Smooth muscle cell (in vitro differentiated cells): ENCODE measurements at regions not wholly inside any gene's neighbourhood (a gene's known extent, or its start where the extent isn't known, plus 50 kb on each side); places are given as distances from the start of the nearest gene placed in this dataset.

Experiments used
- DNase-seq: peaks from one replicate; lab custom pipeline; 2025; ENCODE audit not compliant: unreplicated experiment; lab: John Stamatoyannopoulos, UW
- H2AFZ ChIP-seq: fragments of 200-600 bp; sonication (generic); 2 replicates; pipeline ENCODE4 v1.6.0; 2016; ENCODE audit warnings: antibody characterized with exemption, low read depth, mild to moderate bottlenecking
- H3F3A ChIP-seq: fragments of 200-600 bp; sonication (generic); 2 replicates; pipeline ENCODE4 v1.6.0; 2017; ENCODE audit warnings: antibody characterized with exemption, low read depth
- H3K27ac ChIP-seq: fragments of 200-600 bp; sonication (generic); 2 replicates; pipeline ENCODE4 v1.5.1; 2016; ENCODE audit warnings: low read depth, mild to moderate bottlenecking
- H3K27me3 ChIP-seq: fragments of 200-600 bp; sonication (generic); 2 replicates; pipeline ENCODE4 v1.6.1; 2016; ENCODE audit warnings: low read depth, mild to moderate bottlenecking
- H3K36me3 ChIP-seq: fragments of 200-600 bp; sonication (generic); 2 replicates; pipeline ENCODE4 v1.5.1; 2016; ENCODE audit warnings: low read depth
- H3K4me1 ChIP-seq: fragments of 200-600 bp; sonication (generic); 2 replicates; pipeline ENCODE4 v1.5.1; 2016; ENCODE audit warnings: low read depth
- H3K4me2 ChIP-seq: fragments of 200-600 bp; sonication (generic); 2 replicates; pipeline ENCODE4 v1.6.0; 2016; ENCODE audit warnings: mild to moderate bottlenecking
- H3K4me3 ChIP-seq: fragments of 200-600 bp; sonication (generic); 2 replicates; pipeline ENCODE4 v1.5.1; 2016; ENCODE audit warnings: mild to moderate bottlenecking
- H3K79me2 ChIP-seq: fragments of 200-600 bp; sonication (generic); 2 replicates; pipeline ENCODE4 v1.6.0; 2016; ENCODE audit warnings: low read depth, mild to moderate bottlenecking
- H3K9ac ChIP-seq: fragments of 200-600 bp; sonication (generic); 2 replicates; pipeline ENCODE4 v1.6.0; 2016; ENCODE audit warnings: low read depth
- H3K9me3 ChIP-seq: fragments of 200-600 bp; sonication (generic); replicated peaks from 2 replicates; pipeline ENCODE4 v1.5.1; 2016; ENCODE audit warnings: low read depth
- H4K20me1 ChIP-seq: fragments of 200-600 bp; sonication (generic); 2 replicates; pipeline ENCODE4 v1.6.0; 2016; ENCODE audit warnings: low read depth
- CTCF ChIP-seq: fragments of 200-600 bp; sonication (generic); IDR thresholded peaks from 2 replicates; pipeline ENCODE4 v1.5.1; 2017; ENCODE audit warnings: borderline replicate concordance, mild to moderate bottlenecking, antibody characterized with exemption; ENCODE audit not compliant: insufficient read depth, poor library complexity, severe bottlenecking
- WGBS: methylation state at CpG from one replicate; pipeline ENCODE4 v1.1.7; 2016; ENCODE audit warnings: low lambda C conversion rate; 5-methylcytosine and 5-hydroxymethylcytosine counted together

- Histone ChIP-seq H3K4me2 (no peak overlapping the region), H3K36me3 (no peaks in the 10 kb centered on the region), H3K9me3 (no peaks in the 10 kb centered on the region), H2AFZ (no peak overlapping the region), H3K79me2 (no peaks in the 10 kb centered on the region), H3F3A (no peaks in the 10 kb centered on the region), H3K27me3 (no peaks in the 10 kb centered on the region), H3K4me1 (peaks cover 16% of the 10 kb centered on the region), H3K9ac (no peak overlapping the region), H4K20me1 (no peaks in the 10 kb centered on the region), H3K27ac (no peak overlapping the region), H3K4me3 (no peak overlapping the region)
- no peak for DNase-seq
- no peak for TF ChIP-seq CTCF
- WGBS = 82% methylated on average over 13 of the region's 13 CpGs
Measured at GRCh38 chr13:106906426-106906996, 338.6 kb upstream of the ARGLU1 start.

- Histone ChIP-seq H3K27me3 (no peaks in the 10 kb centered on the region), H3K4me1 (peaks cover 16% of the 10 kb centered on the region), H3K9ac (no peak overlapping the region), H3K36me3 (no peaks in the 10 kb centered on the region), H3K27ac (no peak overlapping the region), H3K79me2 (no peaks in the 10 kb centered on the region), H3K4me2 (no peak overlapping the region), H3F3A (no peaks in the 10 kb centered on the region), H3K4me3 (no peak overlapping the region), H3K9me3 (no peaks in the 10 kb centered on the region), H2AFZ (no peak overlapping the region), H4K20me1 (no peaks in the 10 kb centered on the region)
- no peak for DNase-seq
- no peak for TF ChIP-seq CTCF
- WGBS = 84% methylated on average over 14 of the region's 14 CpGs
Measured at GRCh38 chr13:106905380-106906162, 337.6 kb upstream of the ARGLU1 start.

- TF ChIP-seq CTCF = no peak
Measured at GRCh38 chr13:106899442-106899841, 331.5 kb upstream of the ARGLU1 start.

GRCh38 chr13:106898231-106898630 is 330.3 kb upstream of the ARGLU1 start:
- no peaks in the 10 kb centered on the region for H4K20me1 ChIP-seq
- TF ChIP-seq CTCF = no peak
- H3K36me3 ChIP-seq = no peaks in the 10 kb centered on the region
- H3K4me3 ChIP-seq = no peak overlapping the region
- no peaks in the 10 kb centered on the region for H3F3A ChIP-seq
- no peaks in the 10 kb centered on the region for H3K27me3 ChIP-seq
- no peaks in the 10 kb centered on the region for H3K79me2 ChIP-seq
- 71% methylated on average over 2 of the region's 2 CpGs for WGBS
- no peak overlapping the region for H3K9ac ChIP-seq
- H2AFZ ChIP-seq = no peak overlapping the region
- no peak overlapping the region for H3K4me2 ChIP-seq
- no peak for DNase-seq
- no peak overlapping the region for H3K27ac ChIP-seq
- H3K9me3 ChIP-seq = no peaks in the 10 kb centered on the region
- peaks cover 3% of the 10 kb centered on the region for H3K4me1 ChIP-seq

More at GRCh38 chr13:106899442-106899841, 331.5 kb upstream of the ARGLU1 start:
- no peaks in the 10 kb centered on the region for H3K27me3 ChIP-seq
- no peak overlapping the region for H2AFZ ChIP-seq
- no peaks in the 10 kb centered on the region for H3K79me2 ChIP-seq
- H3K4me2 ChIP-seq = no peak overlapping the region
- DNase-seq = no peak
- no peaks in the 10 kb centered on the region for H3K36me3 ChIP-seq
- H4K20me1 ChIP-seq = no peaks in the 10 kb centered on the region
- H3K4me3 ChIP-seq = no peak overlapping the region
- H3K9me3 ChIP-seq = no peaks in the 10 kb centered on the region
- no peaks in the 10 kb centered on the region for H3F3A ChIP-seq
- H3K27ac ChIP-seq = no peak overlapping the region
- H3K9ac ChIP-seq = no peak overlapping the region
- peaks cover 12% of the 10 kb centered on the region for H3K4me1 ChIP-seq
